ENCODE measurements at regions not wholly inside any gene's neighbourhood (a gene's known extent, or its start where the extent isn't known, plus 50 kb on each side); places are given as distances from the start of the nearest gene placed in this dataset.

DNA sequence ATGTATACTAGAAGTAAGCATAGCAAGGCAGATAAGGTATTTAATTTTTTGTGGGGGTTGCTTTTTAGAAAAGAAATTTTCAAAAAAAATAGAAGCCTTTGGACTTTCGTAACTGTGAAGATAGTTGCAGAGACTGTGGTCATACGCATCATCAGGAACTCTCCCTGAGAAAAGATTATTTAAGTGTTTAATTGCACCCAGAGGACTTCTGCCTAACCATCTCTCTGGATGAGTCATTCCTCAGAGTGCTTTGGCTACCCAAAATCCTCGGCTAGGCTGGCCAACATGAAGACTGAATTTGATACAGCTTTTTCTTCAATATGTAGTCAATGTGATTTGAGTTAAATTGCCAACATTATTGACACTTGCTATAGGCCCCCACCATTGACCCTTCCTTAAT is 296.4 kb downstream of the TLR4 start:
- TF ChIP-seq, protein P1, sequence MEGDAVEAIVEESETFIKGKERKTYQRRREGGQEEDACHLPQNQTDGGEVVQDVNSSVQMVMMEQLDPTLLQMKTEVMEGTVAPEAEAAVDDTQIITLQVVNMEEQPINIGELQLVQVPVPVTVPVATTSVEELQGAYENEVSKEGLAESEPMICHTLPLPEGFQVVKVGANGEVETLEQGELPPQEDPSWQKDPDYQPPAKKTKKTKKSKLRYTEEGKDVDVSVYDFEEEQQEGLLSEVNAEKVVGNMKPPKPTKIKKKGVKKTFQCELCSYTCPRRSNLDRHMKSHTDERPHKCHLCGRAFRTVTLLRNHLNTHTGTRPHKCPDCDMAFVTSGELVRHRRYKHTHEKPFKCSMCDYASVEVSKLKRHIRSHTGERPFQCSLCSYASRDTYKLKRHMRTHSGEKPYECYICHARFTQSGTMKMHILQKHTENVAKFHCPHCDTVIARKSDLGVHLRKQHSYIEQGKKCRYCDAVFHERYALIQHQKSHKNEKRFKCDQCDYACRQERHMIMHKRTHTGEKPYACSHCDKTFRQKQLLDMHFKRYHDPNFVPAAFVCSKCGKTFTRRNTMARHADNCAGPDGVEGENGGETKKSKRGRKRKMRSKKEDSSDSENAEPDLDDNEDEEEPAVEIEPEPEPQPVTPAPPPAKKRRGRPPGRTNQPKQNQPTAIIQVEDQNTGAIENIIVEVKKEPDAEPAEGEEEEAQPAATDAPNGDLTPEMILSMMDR (IDR thresholded peaks at IDR 0.05; ENCODE audit: low read depth, low read length), result no peak
- TF ChIP-seq, protein P2, sequence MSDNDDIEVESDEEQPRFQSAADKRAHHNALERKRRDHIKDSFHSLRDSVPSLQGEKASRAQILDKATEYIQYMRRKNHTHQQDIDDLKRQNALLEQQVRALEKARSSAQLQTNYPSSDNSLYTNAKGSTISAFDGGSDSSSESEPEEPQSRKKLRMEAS (IDR thresholded peaks at IDR 0.05; ENCODE audit: low read depth, low read length), result no peak
- TF ChIP-seq POLR2A (IDR thresholded peaks at IDR 0.05; ENCODE audit: extremely low read depth, insufficient read length) (no peak), MYC (IDR thresholded peaks at IDR 0.05; ENCODE audit: low read depth, low read length) (no peak)
